OCI-LY1 (cell line): ENCODE measurements at regions not wholly inside any gene's neighbourhood (a gene's known extent, or its start where the extent isn't known, plus 50 kb on each side); places are given as distances from the start of the nearest gene placed in this dataset.

ENCODE experiments used
- H2AFZ ChIP-seq: fragments of 200-600 bp; sonication (generic), shearing (Covaris generic); 2 replicates; pipeline ENCODE4 v1.6.0; 2014; ENCODE audit warnings: antibody characterized with exemption, mild to moderate bottlenecking, low read length
- H3F3A ChIP-seq: fragments of 200-600 bp; sonication (generic), shearing (Covaris generic); 2 replicates; pipeline ENCODE4 v1.6.0; 2014; ENCODE audit warnings: mild to moderate bottlenecking, antibody characterized with exemption, low read length, moderate library complexity; ENCODE audit not compliant: insufficient read depth
- H3K27ac ChIP-seq: fragments of 200-600 bp; sonication (generic); 2 replicates; pipeline ENCODE4 v1.5.1; 2014; ENCODE audit warnings: low read length, mixed run types, mild to moderate bottlenecking, low read depth; ENCODE audit not compliant: poor library complexity, severe bottlenecking
- H3K27me3 ChIP-seq: fragments of 200-600 bp; sonication (generic); 2 replicates; pipeline ENCODE4 v1.6.0; 2014; ENCODE audit warnings: antibody characterized with exemption, mild to moderate bottlenecking, low read length, moderate library complexity; ENCODE audit not compliant: insufficient read depth
- H3K36me3 ChIP-seq: fragments of 200-600 bp; sonication (generic); 2 replicates; pipeline ENCODE4 v1.6.1; 2014; ENCODE audit warnings: mild to moderate bottlenecking, antibody characterized with exemption, low read length, moderate library complexity, mixed read lengths; ENCODE audit not compliant: insufficient read depth
- H3K4me1 ChIP-seq: fragments of 200-600 bp; sonication (generic); 2 replicates; pipeline ENCODE4 v1.5.1; 2014; ENCODE audit warnings: mild to moderate bottlenecking, low read length, moderate library complexity; ENCODE audit not compliant: insufficient read depth, severe bottlenecking
- H3K4me2 ChIP-seq: fragments of 200-600 bp; sonication (generic), shearing (Covaris generic); 2 replicates; pipeline ENCODE4 v1.6.1; 2014; ENCODE audit warnings: low read length
- H3K4me3 ChIP-seq: fragments of 200-600 bp; sonication (generic); 2 replicates; pipeline ENCODE4 v1.5.1; 2014; ENCODE audit warnings: low read length, low read depth, mild to moderate bottlenecking, mixed read lengths; ENCODE audit not compliant: poor library complexity, severe bottlenecking
- H3K79me2 ChIP-seq: fragments of 200-600 bp; shearing (Covaris generic); 2 replicates; pipeline ENCODE4 v1.6.1; 2016; ENCODE audit warnings: mixed run types, low read length, mixed read lengths; ENCODE audit not compliant: insufficient read depth
- H3K9ac ChIP-seq: fragments of 200-600 bp; sonication (generic), shearing (Covaris generic); 2 replicates; pipeline ENCODE4 v1.6.1; 2014; ENCODE audit warnings: mild to moderate bottlenecking, low read length, mixed read lengths
- H3K9me2 ChIP-seq: fragments of 200-600 bp; sonication (generic), shearing (Covaris generic); 2 replicates; pipeline ENCODE4 v1.6.1; 2014; ENCODE audit warnings: low read depth, mild to moderate bottlenecking, low read length, mixed read lengths
- H3K9me3 ChIP-seq: fragments of 200-600 bp; shearing (Covaris generic); 2 replicates; pipeline ENCODE4 v1.6.1; 2014; ENCODE audit warnings: low read length, mixed read lengths
- H4K20me1 ChIP-seq: fragments of 200-600 bp; sonication (generic), shearing (Covaris generic); 2 replicates; pipeline ENCODE4 v1.6.0; 2016; ENCODE audit warnings: mild to moderate bottlenecking, low read length; ENCODE audit not compliant: insufficient read depth
- CTCF ChIP-seq: fragments of 200-600 bp; sonication (generic), shearing (Covaris generic); IDR thresholded peaks from 2 replicates; pipeline ENCODE4 v1.5.1; 2017; ENCODE audit warnings: mild to moderate bottlenecking, antibody characterized with exemption, low read length, moderate library complexity, mixed read lengths
- EZH2 ChIP-seq: fragments of 200-600 bp; sonication (generic), shearing (Covaris generic); IDR thresholded peaks from 2 replicates; pipeline ENCODE4 v1.8.0; 2017; ENCODE audit warnings: borderline replicate concordance, mixed run types, mild to moderate bottlenecking, antibody characterized with exemption, low read length, moderate library complexity, mixed read lengths

DNA sequence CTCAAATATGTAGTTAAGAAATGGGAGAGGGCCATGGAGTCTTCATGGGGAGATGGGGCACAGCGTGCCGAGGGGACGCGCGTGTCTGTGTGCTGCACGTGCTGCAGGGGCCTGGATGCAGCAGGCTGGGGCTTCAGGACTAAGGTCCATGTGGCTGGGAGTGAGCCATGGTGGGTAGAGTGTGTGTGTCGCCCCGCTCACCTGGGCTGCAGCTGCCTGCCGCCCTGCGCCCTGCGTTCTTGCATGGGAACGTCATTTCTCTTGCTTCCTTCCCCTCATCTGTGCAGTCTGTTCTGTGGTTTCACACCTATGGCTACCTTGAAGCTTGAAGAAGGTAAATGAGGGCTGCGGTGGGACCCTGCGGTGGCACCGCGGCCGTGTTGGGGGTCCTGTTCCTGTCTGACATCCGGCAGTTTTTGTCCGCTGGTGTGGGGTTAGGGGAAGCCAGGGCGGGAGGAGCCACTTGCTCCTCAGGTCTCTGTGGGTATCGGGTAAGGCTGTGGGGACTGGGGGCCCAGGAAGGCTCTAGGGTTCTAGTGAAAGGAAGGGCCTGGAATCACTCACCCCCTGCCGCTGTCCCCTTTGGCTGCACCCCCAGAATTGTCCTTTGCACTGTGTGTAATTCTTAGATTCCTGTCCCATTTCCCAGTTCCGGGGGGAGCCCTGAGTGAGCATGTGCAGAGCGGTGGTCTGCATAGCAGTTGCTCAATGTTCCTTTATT, 54.1 kb upstream of the HS6ST1 start:
- H3K27ac ChIP-seq: no peak overlapping the region

GRCh38 chr2:128373451-128374000, 54.9 kb upstream of the HS6ST1 start:
- no peak overlapping the region for H2AFZ ChIP-seq
- H3K9me3 ChIP-seq: no peaks in the 10 kb centered on the region
- H3K4me1 ChIP-seq: no peaks in the 10 kb centered on the region
- no peaks in the 10 kb centered on the region; the same call in 1 of the 2 replicates for H3K27me3 ChIP-seq
- no peak overlapping the region for H3K27ac ChIP-seq
- no peaks in the 10 kb centered on the region for H3F3A ChIP-seq
- H3K36me3 ChIP-seq: no peaks in the 10 kb centered on the region
- no peaks in the 10 kb centered on the region for H3K9me2 ChIP-seq
- TF ChIP-seq CTCF (no peak), EZH2 (no peak)
- H3K4me2 ChIP-seq: no peak overlapping the region
- no peaks in the 10 kb centered on the region for H3K79me2 ChIP-seq
- no peaks in the 10 kb centered on the region for H4K20me1 ChIP-seq
- H3K9ac ChIP-seq: no peak overlapping the region
- H3K4me3 ChIP-seq: no peak overlapping the region

More for the DNA sequence above, 54.1 kb upstream of the HS6ST1 start:
- Histone ChIP-seq H3K4me3 (no peak overlapping the region), H4K20me1 (no peaks in the 10 kb centered on the region), H3K4me1 (no peaks in the 10 kb centered on the region), H2AFZ (no peak overlapping the region), H3K9ac (no peak overlapping the region), H3K27me3 (no peaks in the 10 kb centered on the region; the same call in 1 of the 2 replicates), H3K36me3 (no peaks in the 10 kb centered on the region), H3K9me3 (no peaks in the 10 kb centered on the region), H3K4me2 (no peak overlapping the region), H3K79me2 (no peaks in the 10 kb centered on the region), H3F3A (no peaks in the 10 kb centered on the region), H3K9me2 (no peaks in the 10 kb centered on the region)
- TF ChIP-seq CTCF: no peak
- no peak for TF ChIP-seq EZH2

- H2AFZ ChIP-seq: no peak overlapping the region
- no peak overlapping the region for H3K9ac ChIP-seq
- no peaks in the 10 kb centered on the region for H3K36me3 ChIP-seq
- no peaks in the 10 kb centered on the region for H3F3A ChIP-seq
- H3K4me3 ChIP-seq: no peak overlapping the region
- no peaks in the 10 kb centered on the region for H4K20me1 ChIP-seq
- H3K4me2 ChIP-seq: no peak overlapping the region
- no peak for TF ChIP-seq CTCF
- no peak for TF ChIP-seq EZH2
- H3K27ac ChIP-seq: no peak overlapping the region
- H3K4me1 ChIP-seq: no peaks in the 10 kb centered on the region
- H3K9me3 ChIP-seq: no peaks in the 10 kb centered on the region
- H3K9me2 ChIP-seq: no peaks in the 10 kb centered on the region
- no peaks in the 10 kb centered on the region for H3K27me3 ChIP-seq
- H3K79me2 ChIP-seq: no peaks in the 10 kb centered on the region
These were observed 55.5 kb upstream of the HS6ST1 start for GRCh38 chr2:128374001-128374710.
